Activated naive CD8-positive, alpha-beta T cell treated with anti-CD3 and anti-CD28 coated beads, Interleukin-2, amount 10 ng/mL, durations not matched to agents 7 days and 5 days (primary cell): ENCODE measurements at regions not wholly inside any gene's neighbourhood (a gene's known extent, or its start where the extent isn't known, plus 50 kb on each side); places are given as distances from the start of the nearest gene placed in this dataset.
"Not testable (repeated sequence)": the region's sequence is repeated elsewhere in the genome, so short reads cannot be mapped to it uniquely, and the experiment has no call there.

Experiments used
- ATAC-seq: fragments of 150-1000 bp; cut with Tn5 transposase; one replicate; pipeline ENCODE4 v1.10.0; 2021; ENCODE audit warnings: low read depth, moderate library complexity
- POLR2A ChIA-PET: fragments of 350-600 bp; sonication (Branson Sonifier 250); formaldehyde crosslinking; loops from one replicate; lab custom pipeline; 2021; ENCODE audit warnings: antibody characterized with exemption; lab: Charles Lee
- DNase-seq: peaks from one replicate; pipeline ENCODE4 v3.0.0; 2021
- H3K27ac Mint-ChIP-seq: one replicate; pipeline ENCODE4 v1.8.0; 2022; ENCODE audit warnings: mild to moderate bottlenecking, mixed read lengths
- H3K27me3 Mint-ChIP-seq: one replicate; pipeline ENCODE4 v1.8.0; 2022; ENCODE audit warnings: mild to moderate bottlenecking, moderate library complexity, mixed read lengths
- H3K36me3 Mint-ChIP-seq: one replicate; pipeline ENCODE4 v1.8.0; 2021; ENCODE audit warnings: mild to moderate bottlenecking, mixed read lengths
- H3K4me1 Mint-ChIP-seq: one replicate; pipeline ENCODE4 v1.8.0; 2021; ENCODE audit warnings: mixed read lengths
- H3K4me3 Mint-ChIP-seq: one replicate; pipeline ENCODE4 v1.8.0; 2022; ENCODE audit warnings: mild to moderate bottlenecking, moderate library complexity, mixed read lengths
- H3K9me3 Mint-ChIP-seq: one replicate; pipeline ENCODE4 v1.8.0; 2021; ENCODE audit warnings: mixed read lengths

- H3K4me3 Mint-ChIP-seq: no peak overlapping the region
- peaks cover 2% of the 10 kb centered on the region for H3K9me3 Mint-ChIP-seq
- no peak for DNase-seq
- no peaks in the 10 kb centered on the region for H3K36me3 Mint-ChIP-seq
- no peaks in the 10 kb centered on the region for H3K4me1 Mint-ChIP-seq
- POLR2A ChIA-PET: no interaction called here
- H3K27me3 Mint-ChIP-seq: no peaks in the 10 kb centered on the region
- H3K27ac Mint-ChIP-seq: no peak overlapping the region
- ATAC-seq: no peak
Measured at GRCh38 chr2:17460371-17461086, 57.7 kb downstream of the RAD51AP2 start.

DNA sequence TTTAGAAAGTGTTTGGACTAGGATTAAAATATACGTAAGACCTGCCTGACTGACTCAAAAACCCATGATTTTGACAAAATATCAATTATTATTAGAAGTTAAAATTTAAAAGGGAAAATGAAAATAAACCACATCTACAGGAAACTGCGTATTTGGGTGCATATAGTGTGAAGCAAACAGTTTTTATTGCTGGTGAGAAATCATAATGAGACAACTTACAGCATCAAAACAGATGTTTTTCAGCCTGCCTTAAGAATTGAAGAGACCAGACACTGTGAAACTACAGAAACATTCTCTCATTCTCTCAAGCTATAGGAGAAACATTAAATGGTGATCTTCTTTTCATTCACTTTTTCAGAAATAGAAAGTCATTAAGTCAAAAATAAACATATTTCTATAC lies 62.9 kb downstream of the RAD51AP2 start:
- H3K4me3 Mint-ChIP-seq: no peak overlapping the region
- peaks cover 2% of the 10 kb centered on the region for H3K9me3 Mint-ChIP-seq
- POLR2A ChIA-PET: no interaction called here
- ATAC-seq: no peak
- H3K27me3 Mint-ChIP-seq: no peaks in the 10 kb centered on the region
- H3K4me1 Mint-ChIP-seq: no peaks in the 10 kb centered on the region
- no peaks in the 10 kb centered on the region for H3K36me3 Mint-ChIP-seq
- no peak for DNase-seq
- no peak overlapping the region for H3K27ac Mint-ChIP-seq

DNA sequence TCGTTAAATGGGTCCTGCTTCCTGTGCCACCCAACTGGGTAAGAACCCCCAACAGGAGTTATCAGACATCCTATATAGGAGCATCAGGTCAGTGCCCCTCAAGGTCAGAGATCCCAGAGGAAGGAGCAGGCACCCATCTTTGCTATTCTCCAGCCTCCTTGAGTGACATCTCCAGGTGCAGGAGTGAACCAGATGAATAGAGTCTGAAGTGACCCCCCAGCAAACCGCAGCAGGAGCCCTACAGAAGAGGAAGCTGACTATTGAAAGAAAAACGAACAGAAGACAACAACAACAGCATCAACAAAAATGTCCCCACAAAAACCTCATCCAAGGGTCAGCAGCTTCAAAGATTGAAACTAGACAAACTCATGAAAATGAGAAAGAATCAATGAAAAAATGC lies 72.0 kb downstream of the RAD51AP2 start:
- H3K9me3 Mint-ChIP-seq, DNase-seq, H3K4me3 Mint-ChIP-seq, H3K36me3 Mint-ChIP-seq, POLR2A ChIA-PET, H3K27ac Mint-ChIP-seq, H3K4me1 Mint-ChIP-seq, H3K27me3 Mint-ChIP-seq, ATAC-seq: not testable (repeated sequence)

GRCh38 chr2:17445744-17446143 lies 72.5 kb downstream of the RAD51AP2 start:
- no peak overlapping the region for H3K27ac Mint-ChIP-seq
- H3K4me1 Mint-ChIP-seq: no peaks in the 10 kb centered on the region
- ATAC-seq (no peak), DNase-seq (no peak)
- H3K4me3 Mint-ChIP-seq: no peak overlapping the region
- no peaks in the 10 kb centered on the region for H3K36me3 Mint-ChIP-seq
- H3K27me3 Mint-ChIP-seq: no peaks in the 10 kb centered on the region
- POLR2A ChIA-PET: no interaction called here
- peaks cover 5% of the 10 kb centered on the region for H3K9me3 Mint-ChIP-seq

DNA sequence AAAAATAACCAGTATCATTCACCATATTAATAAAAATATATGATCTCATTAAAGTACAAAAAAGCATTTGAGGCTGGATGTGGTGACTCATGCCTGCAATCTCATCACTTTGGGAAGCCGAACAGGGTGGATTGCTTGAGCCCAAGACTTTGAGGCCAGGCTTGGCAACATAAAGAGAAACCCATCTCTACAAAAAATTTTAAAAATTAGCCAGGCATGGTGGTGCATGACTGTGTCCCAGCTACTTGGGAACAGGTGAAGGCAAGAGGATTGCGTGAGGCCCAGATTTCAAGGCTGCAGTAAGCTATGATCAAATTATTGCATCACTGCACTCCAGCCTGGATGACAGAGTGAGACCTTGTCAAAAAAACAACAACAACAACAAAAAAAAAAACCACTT lies 75.9 kb downstream of the RAD51AP2 start:
- Mint-ChIP-seq H3K9me3 (peaks cover 1% of the 10 kb centered on the region), H3K27me3 (no peaks in the 10 kb centered on the region), H3K4me3 (no peak overlapping the region), H3K36me3 (no peaks in the 10 kb centered on the region), H3K4me1 (no peaks in the 10 kb centered on the region), H3K27ac (no peak overlapping the region)
- no peak for ATAC-seq
- POLR2A ChIA-PET: no interaction called here
- DNase-seq: no peak

DNA sequence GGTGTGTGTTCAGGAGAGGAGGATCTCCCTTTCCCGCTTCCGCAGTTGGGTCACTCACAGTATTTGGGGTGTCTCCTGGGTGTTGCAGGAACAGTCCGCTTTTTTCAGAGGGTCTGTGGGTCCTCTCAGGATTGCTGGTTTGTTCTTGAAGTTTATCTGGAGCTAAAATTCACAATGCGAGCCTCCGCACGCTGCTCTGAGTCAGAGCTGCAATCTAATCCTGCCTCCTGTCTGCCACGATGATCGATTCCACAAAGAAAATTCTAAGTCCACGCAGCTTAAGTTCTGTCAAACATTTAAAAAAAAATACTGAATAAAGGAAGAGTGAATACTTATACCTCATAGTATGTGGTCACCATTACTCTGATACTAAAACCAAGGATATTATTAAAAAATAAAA lies 76.5 kb downstream of the RAD51AP2 start:
- peaks cover 1% of the 10 kb centered on the region for H3K9me3 Mint-ChIP-seq

DNA sequence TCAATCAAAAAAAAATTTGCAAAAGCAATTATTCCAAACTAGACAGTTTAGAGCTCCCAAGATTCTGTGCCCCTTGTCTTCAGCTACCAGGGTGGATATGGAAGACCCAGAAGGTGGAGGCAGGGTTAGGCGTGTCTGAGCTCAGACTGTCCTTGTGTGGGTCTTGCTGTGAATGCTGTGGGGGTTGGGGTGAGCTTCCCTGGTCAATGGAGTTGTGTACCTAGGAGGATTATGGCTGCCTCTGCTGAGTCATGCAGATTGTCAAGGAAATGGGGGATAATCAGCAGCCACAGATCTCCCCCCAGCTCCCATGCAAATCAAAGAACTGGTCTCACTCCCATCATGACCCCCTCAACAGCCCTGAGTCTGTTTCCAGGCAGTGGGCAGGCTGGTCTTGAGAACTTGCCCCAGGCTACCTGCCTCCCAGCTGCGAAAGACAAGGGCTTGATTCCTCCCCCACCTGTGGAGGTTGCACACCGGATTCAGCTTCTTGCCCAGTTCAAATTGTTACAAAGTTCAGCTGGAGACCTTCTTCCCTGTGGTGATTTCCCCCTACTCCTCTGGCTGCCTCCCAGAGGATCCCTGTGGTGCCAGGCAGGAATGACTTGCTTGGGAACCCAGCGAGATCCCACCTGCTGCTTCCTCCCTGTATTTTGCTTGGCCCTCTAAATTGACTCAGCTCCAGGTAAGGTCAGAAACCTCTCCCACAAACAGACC lies 77.0 kb downstream of the RAD51AP2 start:
- no peaks in the 10 kb centered on the region for H3K4me1 Mint-ChIP-seq
- ATAC-seq: no peak

More for the DNA sequence above, 76.5 kb downstream of the RAD51AP2 start:
- Mint-ChIP-seq H3K27ac (no peak overlapping the region), H3K27me3 (no peaks in the 10 kb centered on the region), H3K36me3 (no peaks in the 10 kb centered on the region), H3K4me3 (no peak overlapping the region), H3K4me1 (no peaks in the 10 kb centered on the region)
- no peak for DNase-seq
- no peak for ATAC-seq
- POLR2A ChIA-PET: no interaction called here

GRCh38 chr2:17430326-17430725 lies 87.9 kb downstream of the RAD51AP2 start:
- ATAC-seq (no peak), DNase-seq (no peak)
- no peaks in the 10 kb centered on the region for H3K27me3 Mint-ChIP-seq
- H3K4me1 Mint-ChIP-seq: no peaks in the 10 kb centered on the region
- no peak overlapping the region for H3K27ac Mint-ChIP-seq
- no peaks in the 10 kb centered on the region for H3K9me3 Mint-ChIP-seq
- no peaks in the 10 kb centered on the region for H3K36me3 Mint-ChIP-seq
- POLR2A ChIA-PET: no interaction called here
- no peak overlapping the region for H3K4me3 Mint-ChIP-seq

More for the DNA sequence above, 77.0 kb downstream of the RAD51AP2 start:
- no peaks in the 10 kb centered on the region for H3K9me3 Mint-ChIP-seq
- H3K27me3 Mint-ChIP-seq: no peaks in the 10 kb centered on the region
- no peak for DNase-seq
- H3K27ac Mint-ChIP-seq: no peak overlapping the region
- H3K36me3 Mint-ChIP-seq: no peaks in the 10 kb centered on the region
- POLR2A ChIA-PET: no interaction called here
- no peak overlapping the region for H3K4me3 Mint-ChIP-seq

GRCh38 chr2:17429130-17429529 lies 89.1 kb downstream of the RAD51AP2 start:
- no peaks in the 10 kb centered on the region for H3K36me3 Mint-ChIP-seq
- H3K4me3 Mint-ChIP-seq: no peak overlapping the region
- no peak for DNase-seq
- H3K4me1 Mint-ChIP-seq: no peaks in the 10 kb centered on the region
- no peak for ATAC-seq
- no peaks in the 10 kb centered on the region for H3K27me3 Mint-ChIP-seq
- POLR2A ChIA-PET: no interaction called here
- H3K9me3 Mint-ChIP-seq: no peaks in the 10 kb centered on the region
- H3K27ac Mint-ChIP-seq: no peak overlapping the region

GRCh38 chr2:17427401-17427800 lies 90.8 kb downstream of the RAD51AP2 start:
- Mint-ChIP-seq H3K27me3 (no peaks in the 10 kb centered on the region), H3K4me1 (no peaks in the 10 kb centered on the region), H3K36me3 (no peaks in the 10 kb centered on the region), H3K4me3 (no peak overlapping the region), H3K27ac (no peak overlapping the region), H3K9me3 (no peaks in the 10 kb centered on the region)
- POLR2A ChIA-PET: no interaction called here
- ATAC-seq: no peak
- no peak for DNase-seq

- POLR2A ChIA-PET: no interaction called here
- ATAC-seq (no peak), DNase-seq (no peak)
- Mint-ChIP-seq H3K4me1 (no peaks in the 10 kb centered on the region), H3K36me3 (no peaks in the 10 kb centered on the region), H3K9me3 (no peaks in the 10 kb centered on the region), H3K27ac (no peak overlapping the region), H3K27me3 (no peaks in the 10 kb centered on the region), H3K4me3 (no peak overlapping the region)
Measured at GRCh38 chr2:17426743-17427142, 91.5 kb downstream of the RAD51AP2 start.

DNA sequence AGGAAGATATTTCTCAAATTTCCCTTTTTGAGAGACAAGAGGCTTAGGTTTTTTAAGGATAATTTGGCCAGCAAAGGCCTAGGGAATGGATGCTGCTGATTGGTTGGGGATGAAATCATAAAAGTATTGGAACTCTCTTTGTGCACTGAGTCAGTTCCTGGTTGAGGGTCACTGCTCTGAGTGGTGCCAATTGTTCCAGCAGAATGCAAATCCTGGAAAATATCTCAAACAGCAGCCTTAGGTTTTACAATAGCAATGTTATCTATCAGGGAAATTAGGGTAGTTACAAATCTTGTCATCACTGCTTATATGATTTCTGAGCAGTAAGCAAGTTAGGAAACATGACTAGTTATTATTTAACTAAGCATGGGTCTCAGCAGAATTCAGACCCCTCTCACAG lies 96.2 kb downstream of the RAD51AP2 start:
- DNase-seq (no peak), ATAC-seq (no peak)
- H3K27ac Mint-ChIP-seq: no peak overlapping the region
- no peaks in the 10 kb centered on the region for H3K36me3 Mint-ChIP-seq
- no peaks in the 10 kb centered on the region for H3K9me3 Mint-ChIP-seq
- POLR2A ChIA-PET: no interaction called here
- no peaks in the 10 kb centered on the region for H3K4me1 Mint-ChIP-seq
- H3K4me3 Mint-ChIP-seq: no peak overlapping the region
- no peaks in the 10 kb centered on the region for H3K27me3 Mint-ChIP-seq

- Mint-ChIP-seq H3K9me3 (no peaks in the 10 kb centered on the region), H3K4me3 (no peak overlapping the region), H3K27ac (no peak overlapping the region), H3K27me3 (no peaks in the 10 kb centered on the region), H3K4me1 (no peaks in the 10 kb centered on the region), H3K36me3 (no peaks in the 10 kb centered on the region)
- ATAC-seq (no peak), DNase-seq (no peak)
- POLR2A ChIA-PET: no interaction called here
Measured at GRCh38 chr2:17416884-17417391, 101.3 kb downstream of the RAD51AP2 start.

DNA sequence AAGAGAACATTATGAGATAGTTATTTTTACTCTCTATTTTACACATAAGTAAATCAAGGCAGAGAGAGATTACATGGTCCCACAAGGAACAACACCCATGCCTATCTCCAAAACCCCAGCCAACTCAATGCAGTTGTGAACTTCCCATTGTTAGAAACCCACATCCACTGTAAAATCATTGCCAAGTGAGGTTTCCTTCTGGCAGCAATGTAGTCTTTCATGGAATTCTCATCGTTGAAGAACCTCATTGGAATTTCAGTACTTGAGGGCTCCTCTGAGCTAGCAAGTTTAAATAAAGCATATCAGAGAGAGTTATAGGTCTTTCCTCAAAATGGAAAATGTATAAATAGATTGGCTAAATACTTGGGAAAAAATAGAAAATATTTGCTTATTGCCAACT lies 105.2 kb downstream of the RAD51AP2 start:
- no peak overlapping the region for H3K4me3 Mint-ChIP-seq

More for the DNA sequence above, 105.2 kb downstream of the RAD51AP2 start:
- POLR2A ChIA-PET: no interaction called here
- H3K27me3 Mint-ChIP-seq: no peaks in the 10 kb centered on the region
- no peak overlapping the region for H3K27ac Mint-ChIP-seq
- DNase-seq (no peak), ATAC-seq (no peak)
- H3K4me1 Mint-ChIP-seq: no peaks in the 10 kb centered on the region
- H3K36me3 Mint-ChIP-seq: no peaks in the 10 kb centered on the region
- no peaks in the 10 kb centered on the region for H3K9me3 Mint-ChIP-seq
